Neural progenitor cell (in vitro differentiated cells): ENCODE measurements at regions not wholly inside any gene's neighbourhood (a gene's known extent, or its start where the extent isn't known, plus 50 kb on each side); places are given as distances from the start of the nearest gene placed in this dataset.

ENCODE experiments used
- DNase-seq: peaks from one replicate; pipeline ENCODE4 v3.0.0-alpha.2; 2016; ENCODE audit warnings: low spot score
- H2AFZ ChIP-seq: fragments of 200-600 bp; sonication (generic); replicated peaks from 2 replicates; pipeline ENCODE4 v1.6.1; 2016; ENCODE audit warnings: antibody characterized with exemption
- H3F3A ChIP-seq: fragments of 200-600 bp; sonication (generic); 2 replicates; pipeline ENCODE4 v1.6.1; 2016; ENCODE audit warnings: antibody characterized with exemption, low read depth
- H3K27ac ChIP-seq: fragments of 200-600 bp; sonication (generic); 2 replicates; pipeline ENCODE4 v1.5.1; 2016; ENCODE audit warnings: mild to moderate bottlenecking
- H3K27me3 ChIP-seq: fragments of 200-600 bp; sonication (generic); 2 replicates; pipeline ENCODE4 v1.6.1; 2016; ENCODE audit warnings: mild to moderate bottlenecking, moderate library complexity
- H3K36me3 ChIP-seq: fragments of 200-600 bp; sonication (generic); 2 replicates; pipeline ENCODE4 v1.5.1; 2016
- H3K4me1 ChIP-seq: fragments of 200-600 bp; sonication (generic); 2 replicates; pipeline ENCODE4 v1.6.1; 2016; ENCODE audit warnings: mixed run types
- H3K4me2 ChIP-seq: fragments of 200-600 bp; sonication (generic); 2 replicates; pipeline ENCODE4 v1.6.1; 2016
- H3K4me3 ChIP-seq: fragments of 200-600 bp; sonication (generic); 2 replicates; pipeline ENCODE4 v1.5.1; 2016
- H3K79me2 ChIP-seq: fragments of 200-600 bp; sonication (generic); 2 replicates; pipeline ENCODE4 v1.6.1; 2016; ENCODE audit warnings: low read depth
- H3K9ac ChIP-seq: fragments of 200-600 bp; sonication (generic); 2 replicates; pipeline ENCODE4 v1.6.1; 2016
- H3K9me3 ChIP-seq: fragments of 200-600 bp; sonication (generic); 2 replicates; pipeline ENCODE4 v1.5.1; 2016; ENCODE audit warnings: low read depth
- H4K20me1 ChIP-seq: fragments of 200-600 bp; sonication (generic); 2 replicates; pipeline ENCODE4 v1.6.1; 2016; ENCODE audit warnings: low read depth
- H3K27ac Mint-ChIP-seq: 3 replicates; pipeline ENCODE4 v1.8.0; 2021; ENCODE audit warnings: mixed read lengths
- H3K27me3 Mint-ChIP-seq: 2 replicates; pipeline ENCODE4 v1.8.0; 2022; ENCODE audit warnings: low read depth, mild to moderate bottlenecking, inconsistent platforms, moderate library complexity, mixed read lengths; ENCODE audit not compliant: insufficient read depth
- H3K36me3 Mint-ChIP-seq: 3 replicates; pipeline ENCODE4 v1.8.0; 2021; ENCODE audit warnings: mixed read lengths
- H3K4me1 Mint-ChIP-seq: 3 replicates; pipeline ENCODE4 v1.8.0; 2021; ENCODE audit warnings: mixed read lengths
- H3K4me3 Mint-ChIP-seq: 3 replicates; pipeline ENCODE4 v1.8.0; 2021; ENCODE audit warnings: mild to moderate bottlenecking, moderate library complexity, mixed read lengths
- H3K9me3 Mint-ChIP-seq: 3 replicates; pipeline ENCODE4 v1.8.0; 2020; ENCODE audit warnings: mixed read lengths
- EZH2 ChIP-seq: fragments of 200-600 bp; sonication (generic); IDR thresholded peaks from 2 replicates; pipeline ENCODE4 v1.6.1; 2017; ENCODE audit warnings: antibody characterized with exemption, mild to moderate bottlenecking, moderate library complexity
- EZH2phosphoT487 ChIP-seq: fragments of 200-600 bp; sonication (generic); IDR thresholded peaks from 2 replicates; pipeline ENCODE4 v1.6.1; 2017; ENCODE audit warnings: antibody characterized with exemption
- TF ChIP-seq, protein P1 (sequence below): fragments of 200-600 bp; sonication (generic); IDR thresholded peaks from 2 replicates; pipeline ENCODE4 v1.5.1; 2017; ENCODE audit warnings: antibody characterized with exemption, mild to moderate bottlenecking

DNA sequence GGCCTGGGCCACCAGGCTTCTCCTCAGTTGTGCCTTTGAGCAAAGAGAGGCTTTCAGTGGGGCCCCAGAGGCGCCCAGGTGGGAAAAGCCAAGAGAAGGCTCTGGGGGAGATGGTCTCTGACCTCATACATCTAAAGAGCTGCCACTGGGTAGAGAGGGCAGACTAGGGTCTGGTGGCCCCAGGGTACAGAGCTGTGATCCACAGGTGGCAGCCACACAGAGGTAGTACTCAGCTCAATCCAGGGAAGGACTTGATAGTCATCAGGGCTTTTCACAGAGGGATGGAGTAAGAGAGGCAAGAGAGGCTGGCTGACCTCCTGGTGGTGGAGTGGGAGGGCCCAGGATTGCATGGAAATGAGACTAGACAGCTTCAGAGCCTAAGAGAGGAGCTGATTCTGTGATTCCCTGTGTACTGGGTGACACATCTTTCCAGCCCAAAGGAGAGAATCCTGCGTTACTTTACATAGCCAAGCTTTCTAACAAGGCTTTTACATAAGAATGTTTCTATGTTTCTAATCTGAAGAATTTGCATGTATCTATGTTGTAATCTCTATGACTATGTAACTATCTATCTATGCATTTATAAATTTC, 53.2 kb upstream of the PJA1 start:
- H3K27ac Mint-ChIP-seq: no peak overlapping the region
- H3K9me3 Mint-ChIP-seq: peaks cover 4% of the 10 kb centered on the region
- H3K36me3 ChIP-seq: no peaks in the 10 kb centered on the region
- no peak overlapping the region for H3K9ac ChIP-seq
- H3K4me2 ChIP-seq: no peak overlapping the region
- H3K4me3 Mint-ChIP-seq: no peak overlapping the region
- no peak overlapping the region for H2AFZ ChIP-seq
- peaks cover 16% of the 10 kb centered on the region for H3F3A ChIP-seq
- TF ChIP-seq EZH2phosphoT487 (no peak), EZH2 (no peak)
- TF ChIP-seq, protein P1, sequence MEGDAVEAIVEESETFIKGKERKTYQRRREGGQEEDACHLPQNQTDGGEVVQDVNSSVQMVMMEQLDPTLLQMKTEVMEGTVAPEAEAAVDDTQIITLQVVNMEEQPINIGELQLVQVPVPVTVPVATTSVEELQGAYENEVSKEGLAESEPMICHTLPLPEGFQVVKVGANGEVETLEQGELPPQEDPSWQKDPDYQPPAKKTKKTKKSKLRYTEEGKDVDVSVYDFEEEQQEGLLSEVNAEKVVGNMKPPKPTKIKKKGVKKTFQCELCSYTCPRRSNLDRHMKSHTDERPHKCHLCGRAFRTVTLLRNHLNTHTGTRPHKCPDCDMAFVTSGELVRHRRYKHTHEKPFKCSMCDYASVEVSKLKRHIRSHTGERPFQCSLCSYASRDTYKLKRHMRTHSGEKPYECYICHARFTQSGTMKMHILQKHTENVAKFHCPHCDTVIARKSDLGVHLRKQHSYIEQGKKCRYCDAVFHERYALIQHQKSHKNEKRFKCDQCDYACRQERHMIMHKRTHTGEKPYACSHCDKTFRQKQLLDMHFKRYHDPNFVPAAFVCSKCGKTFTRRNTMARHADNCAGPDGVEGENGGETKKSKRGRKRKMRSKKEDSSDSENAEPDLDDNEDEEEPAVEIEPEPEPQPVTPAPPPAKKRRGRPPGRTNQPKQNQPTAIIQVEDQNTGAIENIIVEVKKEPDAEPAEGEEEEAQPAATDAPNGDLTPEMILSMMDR: no peak
- H3K4me1 Mint-ChIP-seq: peaks cover 29% of the 10 kb centered on the region
- no peak overlapping the region for H3K27ac ChIP-seq
- H3K4me1 ChIP-seq: peaks cover 8% of the 10 kb centered on the region
- no peaks in the 10 kb centered on the region for H3K79me2 ChIP-seq
- H3K27me3 ChIP-seq: no peaks in the 10 kb centered on the region
- no peaks in the 10 kb centered on the region for H4K20me1 ChIP-seq
- H3K9me3 ChIP-seq: no peaks in the 10 kb centered on the region
- DNase-seq: no peak
- H3K27me3 Mint-ChIP-seq: peaks cover 3% of the 10 kb centered on the region
- no peak overlapping the region for H3K4me3 ChIP-seq
- no peaks in the 10 kb centered on the region for H3K36me3 Mint-ChIP-seq

- Histone ChIP-seq H3K9me3 (no peaks in the 10 kb centered on the region), H4K20me1 (no peaks in the 10 kb centered on the region), H3K79me2 (no peaks in the 10 kb centered on the region), H3K27ac (no peak overlapping the region), H3K27me3 (no peaks in the 10 kb centered on the region), H3F3A (peaks cover 3% of the 10 kb centered on the region), H2AFZ (no peak overlapping the region), H3K9ac (no peak overlapping the region), H3K4me2 (no peak overlapping the region), H3K4me3 (no peak overlapping the region), H3K4me1 (no peaks in the 10 kb centered on the region), H3K36me3 (no peaks in the 10 kb centered on the region)
- TF ChIP-seq, protein P1: no peak
- no peak for TF ChIP-seq EZH2phosphoT487
- no peak for TF ChIP-seq EZH2
- peaks cover 22% of the 10 kb centered on the region for H3K4me1 Mint-ChIP-seq
- no peak overlapping the region for H3K27ac Mint-ChIP-seq
- DNase-seq: no peak
- peaks cover 9% of the 10 kb centered on the region for H3K27me3 Mint-ChIP-seq
- peaks cover 8% of the 10 kb centered on the region for H3K9me3 Mint-ChIP-seq
- H3K4me3 Mint-ChIP-seq: no peak overlapping the region
- no peaks in the 10 kb centered on the region for H3K36me3 Mint-ChIP-seq
Measured at GRCh38 chrX:69216911-69217310, 51.7 kb upstream of the PJA1 start.

DNA sequence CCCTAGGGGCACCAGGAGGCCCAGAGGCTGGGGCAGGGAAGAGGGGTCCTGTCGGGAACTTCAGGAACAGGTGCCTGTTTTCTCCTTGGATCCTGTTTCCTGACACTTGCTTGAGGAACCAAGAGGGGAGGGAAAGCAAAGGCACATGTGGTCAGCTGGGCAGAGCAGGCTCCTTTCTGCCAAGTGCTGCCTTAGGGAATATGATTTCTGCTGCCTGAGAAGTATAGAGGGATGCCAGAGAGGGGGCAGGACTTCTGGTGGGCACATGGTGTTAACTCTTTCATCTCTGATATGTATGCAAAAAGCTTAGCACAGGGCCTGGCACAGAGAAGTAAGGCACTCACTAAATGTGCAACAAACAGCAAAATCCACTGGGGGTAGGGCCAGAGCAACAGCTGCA, 51.2 kb upstream of the PJA1 start:
- H2AFZ ChIP-seq: no peak overlapping the region
- H3K9me3 Mint-ChIP-seq: peaks cover 10% of the 10 kb centered on the region

More for the DNA sequence above, 51.2 kb upstream of the PJA1 start:
- Histone ChIP-seq H3K4me3 (no peak overlapping the region), H3K9me3 (no peaks in the 10 kb centered on the region), H3K79me2 (no peaks in the 10 kb centered on the region), H4K20me1 (no peaks in the 10 kb centered on the region), H3F3A (no peaks in the 10 kb centered on the region), H3K27ac (no peak overlapping the region), H3K9ac (no peak overlapping the region), H3K4me1 (no peaks in the 10 kb centered on the region), H3K4me2 (no peak overlapping the region), H3K27me3 (no peaks in the 10 kb centered on the region), H3K36me3 (no peaks in the 10 kb centered on the region)
- Mint-ChIP-seq H3K27ac (no peak overlapping the region), H3K27me3 (peaks cover 9% of the 10 kb centered on the region), H3K36me3 (no peaks in the 10 kb centered on the region), H3K4me3 (no peak overlapping the region), H3K4me1 (peaks cover 22% of the 10 kb centered on the region)
- TF ChIP-seq, protein P1: no peak
- TF ChIP-seq EZH2phosphoT487: no peak
- TF ChIP-seq EZH2: no peak
- no peak for DNase-seq
